Heart left ventricle (tissue), 13 donors: ENCODE measurements at regions not wholly inside any gene's neighbourhood (a gene's known extent, or its start where the extent isn't known, plus 50 kb on each side); places are given as distances from the start of the nearest gene placed in this dataset.

ENCODE experiments used
- CTCF ChIP-seq, 12 donors: fragments of 200-600 bp; sonication (generic) in 4 of 12; IDR thresholded peaks; one replicate each; pipeline versions ENCODE4 v1.5.0 to v1.8.0; 2018 to 2022; ENCODE audit warnings: antibody characterized with exemption in 12 of 12, mild to moderate bottlenecking in 5 of 12
- POLR2A ChIP-seq, 2 donors: fragments of 450-650 bp; IDR thresholded peaks; one replicate each; pipeline ENCODE4 v1.6.1; 2017; ENCODE audit warnings: antibody characterized with exemption in 2 of 2, mild to moderate bottlenecking in 2 of 2, moderate library complexity in 2 of 2
- donor health status: ischemic (EF 13 %, LVEDD 7.1; RV severe dilation, severe dysfunction).
- donor health status: DM: no; HTN: yes; CAD: no.
- donor health status: DM: no; HTN: no; CAD: no.
- donor health status: ischemic (EF 25% LVEDD 6.9; RV normal size, moderate dysfunction).
- donor health status: ischemic (EF 25% LVEDD 5.7; RV mildly dilated, moderate dysfunction).
- donor health status: ischemic (EF 35%, LVEDD 5.7; RV mildly dilated, moderate dysfunction).
- donor health status: nonischemic (EF 11% LVEDD 7.7; RV severe dilation, severe dysfunction).
- donor health status: DM: yes; HTN: yes; CAD: no.
- donor health status: PGD.
- donor health status: ischemic (EF 29% LVEDD 5.4; RV normal size, mild dysfunction).
- donor health status: nonischemic (EF 23%, LVEDD 6.1; RV moderate dilation, normal function).

DNA sequence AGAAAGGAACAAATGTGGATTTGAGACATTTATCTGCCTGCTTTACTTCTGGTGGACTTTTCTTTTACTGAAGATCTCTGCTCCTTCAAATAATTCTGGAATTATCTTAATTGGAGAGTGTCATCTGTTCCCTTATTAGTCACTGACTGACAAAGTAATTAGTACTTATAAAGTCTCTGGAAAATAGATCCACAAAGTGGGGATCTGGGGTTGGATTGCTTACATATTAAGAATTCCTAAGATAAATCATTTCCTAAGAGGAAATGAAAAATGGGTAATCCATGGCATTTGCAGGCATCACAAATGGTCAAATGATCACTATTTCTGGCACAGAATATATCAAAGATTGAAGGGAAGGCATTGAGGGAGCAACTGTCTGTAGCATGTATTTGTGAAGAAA is 137.4 kb upstream of the SLITRK5 start:
- TF ChIP-seq CTCF (IDR thresholded peaks at IDR 0.05) (no peak), POLR2A (IDR thresholded peaks at IDR 0.05) (no peak)
